GM19035 (cell line): ENCODE measurements at regions not wholly inside any gene's neighbourhood (a gene's known extent, or its start where the extent isn't known, plus 50 kb on each side); places are given as distances from the start of the nearest gene placed in this dataset.
"Not testable (repeated sequence)": the region's sequence is repeated elsewhere in the genome, so short reads cannot be mapped to it uniquely, and the experiment has no call there.

Experiments
- ATAC-seq: cut with Tn5 transposase; IDR thresholded peaks from one replicate; pipeline ENCODE4 v1.9.1; 2021; ENCODE audit not compliant: unreplicated experiment

DNA sequence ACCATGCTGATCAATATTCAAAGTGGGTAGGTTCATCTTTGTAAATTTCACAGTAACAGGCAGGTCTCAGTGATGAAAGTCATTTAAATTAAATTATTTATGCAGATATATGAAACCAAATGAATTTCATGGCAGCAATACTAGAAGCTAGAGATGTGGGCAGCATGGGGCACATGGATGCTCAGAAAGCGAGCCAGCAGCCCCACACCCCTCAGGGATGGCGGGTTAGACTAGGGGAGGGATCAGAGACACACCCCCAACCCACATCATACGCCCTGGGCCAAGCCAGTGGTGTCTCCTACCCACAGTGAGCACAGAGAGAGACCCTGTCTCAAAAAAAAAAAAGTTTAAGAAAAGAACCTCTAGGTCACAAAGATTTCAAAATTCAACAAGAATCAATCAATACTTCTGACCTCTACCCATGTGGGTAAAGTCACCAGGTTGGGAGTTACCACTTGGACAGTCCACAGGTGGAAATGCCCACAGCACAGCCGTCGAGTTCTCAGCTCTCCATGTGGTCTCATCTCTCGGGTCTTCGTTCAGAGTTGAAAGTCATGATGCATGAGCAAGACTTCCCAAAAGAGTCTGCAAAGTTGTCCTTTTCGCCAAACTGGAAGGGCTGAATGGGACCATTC, 79.3 kb upstream of the PPP2R2D start:
- ATAC-seq = no peak

DNA sequence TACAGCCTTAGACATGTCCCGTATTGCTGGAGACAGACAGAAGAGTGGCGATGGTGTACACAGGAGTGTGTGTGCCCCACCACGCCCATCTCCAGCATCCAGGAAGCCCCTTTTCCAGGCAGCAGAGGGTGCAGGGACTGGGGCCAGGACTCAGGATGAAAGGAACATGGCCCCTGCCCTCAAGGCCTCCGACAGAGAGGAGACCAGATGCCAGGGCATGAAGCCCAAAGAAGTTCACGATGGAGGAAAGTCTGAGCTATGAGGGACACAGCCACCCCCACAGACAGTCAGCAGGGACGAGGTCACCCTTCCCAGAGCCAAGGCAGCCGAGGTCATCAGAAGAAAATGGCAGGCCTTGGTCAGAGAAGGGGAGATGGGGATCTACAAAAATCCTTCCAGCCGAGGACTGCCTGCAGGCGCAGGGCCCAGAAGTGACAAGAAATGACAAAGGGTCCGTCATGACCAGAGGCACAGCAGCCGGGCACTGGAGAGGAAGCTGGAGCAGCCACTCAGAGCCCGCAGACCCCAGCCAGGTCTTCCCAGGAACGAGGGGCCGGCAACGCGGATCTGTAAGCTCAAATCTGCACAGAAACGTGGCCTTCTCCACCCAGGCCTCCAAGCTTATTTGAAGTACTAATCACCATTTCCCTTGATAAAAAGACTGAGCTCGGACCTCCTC, 78.7 kb upstream of the PPP2R2D start:
- ATAC-seq = no peak

DNA sequence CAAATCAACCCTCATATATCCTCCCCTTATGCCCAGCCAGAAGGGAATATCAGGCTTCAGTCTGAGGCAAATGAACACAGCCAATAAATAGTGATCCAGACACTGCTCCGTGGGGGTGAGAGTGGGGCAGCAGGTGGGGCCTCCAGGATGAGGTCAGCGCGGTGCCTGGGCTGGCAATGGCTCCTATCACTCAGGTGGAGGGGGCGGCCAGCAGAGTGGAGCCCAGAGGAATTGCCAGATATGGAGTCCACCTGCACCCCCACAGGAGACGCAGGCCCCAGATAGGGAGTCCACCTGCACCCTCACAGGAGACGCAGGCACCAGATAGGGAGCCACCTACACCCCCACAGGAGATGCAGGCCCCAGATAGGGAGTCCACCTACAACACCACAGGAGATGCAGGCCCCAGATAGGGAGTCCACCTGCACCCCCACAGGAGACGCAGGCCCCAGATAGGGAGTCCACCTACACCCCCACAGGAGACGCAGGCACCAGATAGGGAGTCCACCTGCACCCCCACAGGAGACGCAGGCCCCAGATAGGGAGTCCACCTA, 78.0 kb upstream of the PPP2R2D start:
- ATAC-seq = no peak

DNA sequence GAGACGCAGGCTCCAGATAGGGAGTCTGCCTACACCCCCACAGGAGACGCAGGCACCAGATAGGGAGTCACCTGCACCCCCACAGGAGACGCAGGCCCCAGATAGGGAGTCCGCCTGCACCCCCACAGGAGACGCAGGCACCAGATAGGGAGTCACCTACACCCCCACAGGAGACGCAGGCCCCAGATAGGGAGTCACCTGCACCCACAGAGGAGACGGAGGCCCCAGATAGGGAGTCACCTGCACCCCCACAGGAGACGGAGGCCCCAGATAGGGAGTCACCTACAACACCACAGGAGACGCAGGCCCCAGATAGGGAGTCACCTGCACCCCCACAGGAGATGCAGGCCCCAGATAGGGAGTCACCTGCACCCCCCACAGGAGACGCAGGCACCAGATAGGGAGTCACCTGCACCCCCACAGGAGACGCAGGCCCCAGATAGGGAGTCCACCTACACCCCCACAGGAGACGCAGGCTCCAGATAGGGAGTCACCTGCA, 77.2 kb upstream of the PPP2R2D start:
- ATAC-seq = not testable (repeated sequence)

DNA sequence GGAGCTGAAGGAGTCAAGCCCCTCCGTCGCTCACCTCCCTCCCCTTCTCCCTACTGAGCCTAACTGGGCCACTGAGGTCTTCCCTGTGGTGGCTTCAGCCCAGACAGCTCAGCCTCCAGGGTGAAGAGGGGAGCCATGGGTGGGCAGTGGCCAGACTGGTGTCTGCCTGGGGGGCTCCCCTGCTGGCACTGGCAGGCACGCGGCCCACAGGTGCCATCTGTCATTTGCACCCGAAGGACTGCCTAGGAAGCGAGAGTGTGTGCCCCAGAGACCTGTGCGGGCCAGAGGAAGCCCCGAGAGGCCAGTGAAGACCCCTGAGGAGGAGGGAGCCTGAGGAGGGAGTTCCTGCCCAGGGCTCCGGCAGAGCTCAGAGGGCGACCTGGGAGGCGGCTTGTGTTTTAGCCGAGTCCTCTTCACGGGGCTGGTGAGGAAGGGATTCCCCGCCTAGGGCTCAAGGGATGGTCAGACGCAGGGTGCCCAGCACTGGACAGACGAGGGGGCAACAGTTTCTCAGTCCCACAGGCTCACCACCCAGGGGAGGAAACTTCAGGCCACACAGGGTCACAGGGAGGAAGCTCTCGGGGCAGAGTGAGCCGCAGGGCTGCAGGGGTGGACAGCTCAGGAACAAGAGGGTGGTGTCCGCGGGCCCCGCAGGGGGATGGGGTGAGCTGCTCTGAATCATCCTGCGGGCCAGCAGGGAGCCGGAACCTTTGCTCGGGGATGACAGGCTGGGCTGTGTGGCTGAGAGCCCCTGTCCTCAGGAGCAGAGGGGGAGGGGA, 76.2 kb upstream of the PPP2R2D start:
- ATAC-seq = no peak

DNA sequence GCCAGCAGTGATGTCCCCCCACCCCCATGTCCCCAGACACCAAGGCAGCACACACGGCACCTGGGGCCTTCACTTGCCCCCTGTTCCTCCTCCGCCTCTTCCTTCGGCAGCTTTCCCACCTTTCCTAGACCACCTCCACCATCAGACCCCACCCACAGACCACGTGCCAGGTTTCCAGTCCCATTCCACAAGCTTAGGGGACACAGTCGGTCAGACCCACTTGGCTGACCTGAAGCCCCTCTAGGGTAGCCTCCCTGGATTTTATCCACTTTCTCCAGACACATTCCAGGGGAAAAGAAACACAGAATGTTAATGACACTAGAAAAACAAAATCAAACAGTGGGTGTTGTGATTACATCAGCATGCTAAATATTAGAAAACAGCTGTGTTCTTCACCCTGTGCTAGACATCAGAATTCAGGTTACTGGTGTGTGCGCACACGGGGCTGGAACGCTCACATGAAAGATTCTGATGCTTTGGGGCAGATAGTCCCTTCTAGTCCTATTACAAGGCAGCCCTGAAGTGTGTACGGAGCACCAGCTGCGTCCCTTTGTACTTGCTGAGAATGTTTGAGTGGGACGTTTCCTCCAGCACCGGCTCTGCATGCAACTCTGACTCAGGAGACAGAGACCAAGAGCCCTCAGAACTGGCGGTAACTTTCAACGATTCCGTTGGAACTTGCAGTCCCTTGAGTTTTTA, 75.5 kb upstream of the PPP2R2D start:
- ATAC-seq = no peak

DNA sequence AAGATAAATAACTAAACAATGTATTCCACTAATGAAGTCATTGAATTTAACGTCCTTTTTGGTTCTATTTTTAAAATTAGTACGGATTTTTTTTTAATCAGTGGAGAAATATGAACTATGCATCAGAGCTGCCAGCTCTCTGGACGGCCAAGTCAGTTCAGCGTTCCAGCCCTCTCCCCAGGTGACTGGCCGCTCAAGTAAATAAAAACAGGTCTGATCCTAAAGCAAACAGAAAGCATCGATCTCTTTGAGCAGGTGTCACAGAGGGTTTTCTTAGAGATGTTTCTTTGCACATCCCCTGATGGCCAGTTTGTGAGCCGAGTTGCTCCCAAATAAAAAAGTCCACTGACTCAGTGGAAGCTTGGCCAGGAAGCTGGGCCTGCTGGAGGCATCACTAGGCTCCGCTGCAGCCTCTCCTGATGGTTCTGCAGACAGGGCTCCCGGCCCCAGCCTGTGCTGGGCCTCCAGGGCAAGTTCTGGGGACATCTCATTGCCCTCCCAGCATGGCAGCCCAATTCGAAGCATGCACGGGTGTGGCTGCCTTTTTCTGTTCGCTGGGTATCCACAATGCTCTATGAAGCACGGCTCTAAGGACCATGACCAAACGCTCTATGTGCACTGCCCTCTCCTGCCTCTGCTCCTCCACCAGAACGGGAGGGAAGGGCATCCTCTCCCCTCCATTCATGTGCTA, 74.7 kb upstream of the PPP2R2D start:
- ATAC-seq = no peak

DNA sequence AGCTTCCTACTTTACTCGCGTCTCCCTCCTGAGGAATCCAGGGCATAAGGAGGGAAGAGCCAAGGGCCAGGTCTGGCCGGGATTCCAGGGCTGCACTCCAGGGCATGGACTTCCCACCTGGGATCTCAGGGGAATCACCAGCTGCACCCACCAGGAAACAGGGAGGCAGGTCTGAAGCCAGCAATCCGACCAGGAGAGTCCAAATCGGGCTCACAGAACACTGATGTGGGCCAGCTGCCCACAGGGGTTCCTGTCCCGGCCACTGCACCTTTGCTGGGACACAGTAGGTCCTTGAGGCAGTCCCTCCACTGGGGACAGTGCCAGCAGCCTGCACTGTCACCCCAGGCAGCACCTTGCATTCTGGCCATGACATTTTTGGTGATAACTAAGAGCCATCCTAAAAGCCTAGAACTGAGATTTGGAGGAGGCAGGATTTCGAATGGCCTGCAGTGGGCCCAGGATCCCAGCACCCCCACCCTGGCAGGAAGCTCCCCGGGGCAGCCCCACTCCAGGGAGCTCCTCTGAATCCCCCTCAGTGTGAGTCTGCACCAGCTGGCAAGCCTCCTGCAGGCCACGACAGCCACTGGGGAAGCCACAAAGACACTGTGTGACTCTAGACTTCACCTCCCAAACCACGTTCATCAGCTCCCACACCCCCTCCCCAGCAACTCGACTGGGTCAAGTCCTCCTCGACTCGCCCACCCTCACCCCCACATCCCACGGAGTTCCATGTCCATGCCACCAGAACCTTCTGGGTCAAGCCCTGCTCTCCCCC, 71.5 kb upstream of the PPP2R2D start:
- no peak for ATAC-seq

DNA sequence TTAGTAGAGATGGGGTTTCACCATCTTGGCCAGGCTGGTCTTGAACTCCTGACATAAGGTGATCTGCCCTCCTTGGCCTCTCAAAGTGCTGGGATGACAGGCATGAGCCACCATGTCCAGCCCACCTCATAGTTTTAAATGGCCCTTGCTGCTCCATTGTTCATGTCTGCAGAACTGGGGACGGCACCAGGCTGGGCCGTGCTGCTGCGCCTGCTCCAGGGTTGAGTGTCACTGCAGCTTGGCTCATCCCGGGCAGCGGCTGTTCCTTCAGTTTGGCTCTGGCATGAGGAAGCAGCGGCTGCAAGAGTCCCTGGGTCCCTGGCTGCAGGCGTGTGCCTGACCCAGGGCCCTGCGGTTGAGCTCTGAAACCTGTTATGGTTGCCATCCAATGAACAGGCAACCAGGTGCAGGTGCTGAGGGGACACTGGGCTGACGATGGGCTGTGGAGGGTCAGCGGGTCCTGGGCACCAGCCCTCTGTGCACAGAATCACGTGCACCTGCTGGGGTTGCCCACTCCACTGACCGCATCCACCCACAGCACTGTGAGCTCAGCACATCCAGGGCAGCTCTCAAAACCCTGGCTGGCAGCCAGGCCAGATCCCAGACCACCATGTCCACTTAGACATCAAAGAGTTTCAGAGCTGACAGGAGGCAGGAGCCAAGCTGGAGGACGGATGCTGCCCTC, 70.2 kb upstream of the PPP2R2D start:
- ATAC-seq = no peak

DNA sequence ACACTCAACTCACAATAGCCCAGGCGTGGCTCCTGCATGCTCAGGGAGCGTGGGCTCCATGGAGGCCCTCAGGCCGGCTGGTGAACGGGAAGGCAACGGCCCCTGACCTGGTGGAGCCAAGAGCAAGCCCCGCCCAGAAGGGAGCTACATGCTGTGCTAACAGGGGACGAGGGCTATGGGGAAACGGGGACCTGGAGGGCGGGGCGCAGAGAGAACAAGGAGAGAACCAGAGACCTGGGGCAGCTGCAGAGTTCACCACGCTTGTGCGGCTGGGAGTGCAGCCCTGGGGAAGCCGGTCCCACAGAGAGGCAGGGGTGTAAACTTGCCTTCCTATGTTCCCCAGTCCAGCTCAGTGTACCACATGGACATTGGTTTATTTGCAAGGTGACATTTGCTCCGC, 69.2 kb upstream of the PPP2R2D start:
- ATAC-seq = no peak

DNA sequence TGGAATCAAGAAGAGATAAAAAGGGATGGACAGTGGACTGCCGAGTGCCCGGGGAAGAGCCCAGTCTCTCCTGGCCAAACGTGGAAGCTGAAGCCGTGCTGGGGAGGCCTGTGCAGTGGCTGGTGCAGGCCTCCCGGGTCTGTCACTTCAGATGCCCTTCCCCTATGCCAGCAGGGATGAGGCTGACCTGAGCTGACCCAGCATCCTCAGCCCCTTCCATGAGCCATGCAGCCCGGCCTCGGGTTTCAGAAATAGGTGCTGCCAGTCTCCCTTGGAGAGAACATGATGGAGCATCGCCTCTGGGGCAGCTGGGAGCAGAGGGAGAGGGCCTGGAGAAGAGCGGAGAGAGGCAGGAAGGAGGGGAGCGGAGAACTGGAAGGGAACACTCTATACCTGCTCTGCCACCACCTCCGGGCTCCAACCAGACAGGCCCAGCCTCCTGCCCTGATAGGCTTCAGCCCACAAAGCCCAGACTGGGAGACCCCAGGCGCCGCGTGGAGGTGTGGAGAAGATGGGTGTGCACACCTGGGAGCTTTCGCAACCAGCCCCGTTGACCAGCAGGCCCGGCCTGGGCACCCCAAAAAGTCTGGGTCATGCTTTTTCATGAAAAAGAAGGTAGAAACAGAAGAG, 68.6 kb upstream of the PPP2R2D start:
- no peak for ATAC-seq

DNA sequence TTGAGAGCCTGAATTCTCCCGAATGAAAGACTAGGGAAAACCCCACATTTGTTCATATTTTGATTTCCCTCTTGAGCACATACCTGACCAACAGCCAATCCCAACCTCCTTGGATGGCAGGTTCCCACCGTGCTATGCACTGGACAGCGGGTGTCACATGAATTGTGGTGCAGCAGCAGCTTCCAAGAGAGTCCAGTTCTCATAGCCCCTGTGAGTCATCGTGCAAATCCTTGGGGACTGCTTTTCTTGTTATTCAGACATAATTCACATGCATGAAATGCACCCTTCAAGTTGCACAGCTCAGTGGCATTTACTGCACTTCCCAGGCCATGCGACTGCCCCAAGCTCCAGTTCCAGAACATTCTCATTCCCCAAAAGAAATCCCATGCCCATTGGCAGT, 67.8 kb upstream of the PPP2R2D start:
- ATAC-seq = no peak

DNA sequence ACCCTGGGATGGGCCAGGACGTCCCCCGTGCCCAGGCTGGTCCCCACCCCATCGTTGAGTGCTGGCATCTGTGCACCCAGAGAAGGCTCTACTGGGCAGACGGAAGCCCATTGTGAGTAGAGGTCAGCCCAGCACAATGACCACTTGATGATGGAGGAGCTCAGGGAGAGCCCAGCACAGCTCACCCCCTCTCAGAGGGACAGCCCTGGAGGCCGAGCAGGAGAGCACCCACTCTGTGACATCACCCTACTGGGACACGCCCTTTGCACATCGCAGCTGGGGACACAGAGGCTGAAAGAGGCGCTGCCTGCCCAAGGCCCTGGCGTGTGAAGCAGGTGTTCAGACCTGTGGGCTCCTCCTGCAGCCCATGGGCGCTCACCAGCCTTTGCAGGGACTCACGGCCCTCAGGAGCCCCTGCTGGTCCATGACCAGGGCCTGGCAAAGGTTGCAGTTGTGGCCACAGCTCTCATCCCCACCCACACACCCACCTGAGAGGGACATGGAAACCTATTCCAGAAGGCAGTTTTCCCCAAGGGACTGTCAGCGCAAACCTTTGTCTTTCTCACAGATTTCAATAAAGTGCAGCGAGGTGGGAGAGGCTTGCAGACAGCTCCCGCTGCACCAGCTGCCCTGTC, 67.2 kb upstream of the PPP2R2D start:
- no peak for ATAC-seq

DNA sequence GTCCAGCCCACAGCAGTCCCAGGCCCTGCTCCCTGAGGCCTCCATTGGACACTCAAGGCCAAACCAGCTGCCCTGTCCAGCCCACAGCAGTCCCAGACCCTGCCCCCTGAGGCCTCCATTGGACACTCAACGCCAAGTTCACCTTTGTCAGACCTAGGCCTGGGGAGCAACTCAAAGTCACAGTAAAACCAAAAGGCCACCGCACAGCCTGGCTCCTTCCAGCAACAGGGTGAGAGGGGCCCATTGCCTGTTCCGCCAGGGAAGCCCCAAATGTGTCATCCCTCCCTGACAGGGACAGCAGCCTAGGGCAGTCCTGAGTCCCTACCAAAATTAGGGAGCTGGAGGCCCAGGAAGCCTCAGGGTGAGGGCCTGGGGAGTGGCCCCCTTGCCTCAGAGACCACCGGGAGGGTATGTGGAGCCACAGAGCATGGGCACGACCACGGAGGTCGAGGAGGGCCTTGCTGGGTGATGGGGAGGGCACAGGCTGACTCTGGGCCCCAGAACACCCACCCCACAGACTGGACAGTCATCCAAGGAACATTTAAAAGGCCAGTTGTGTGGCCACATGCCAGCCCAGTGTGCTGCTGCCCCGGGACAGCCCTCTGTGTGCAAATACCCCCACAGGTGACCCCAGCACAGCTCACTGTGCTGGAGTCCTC, 66.5 kb upstream of the PPP2R2D start:
- no peak for ATAC-seq

DNA sequence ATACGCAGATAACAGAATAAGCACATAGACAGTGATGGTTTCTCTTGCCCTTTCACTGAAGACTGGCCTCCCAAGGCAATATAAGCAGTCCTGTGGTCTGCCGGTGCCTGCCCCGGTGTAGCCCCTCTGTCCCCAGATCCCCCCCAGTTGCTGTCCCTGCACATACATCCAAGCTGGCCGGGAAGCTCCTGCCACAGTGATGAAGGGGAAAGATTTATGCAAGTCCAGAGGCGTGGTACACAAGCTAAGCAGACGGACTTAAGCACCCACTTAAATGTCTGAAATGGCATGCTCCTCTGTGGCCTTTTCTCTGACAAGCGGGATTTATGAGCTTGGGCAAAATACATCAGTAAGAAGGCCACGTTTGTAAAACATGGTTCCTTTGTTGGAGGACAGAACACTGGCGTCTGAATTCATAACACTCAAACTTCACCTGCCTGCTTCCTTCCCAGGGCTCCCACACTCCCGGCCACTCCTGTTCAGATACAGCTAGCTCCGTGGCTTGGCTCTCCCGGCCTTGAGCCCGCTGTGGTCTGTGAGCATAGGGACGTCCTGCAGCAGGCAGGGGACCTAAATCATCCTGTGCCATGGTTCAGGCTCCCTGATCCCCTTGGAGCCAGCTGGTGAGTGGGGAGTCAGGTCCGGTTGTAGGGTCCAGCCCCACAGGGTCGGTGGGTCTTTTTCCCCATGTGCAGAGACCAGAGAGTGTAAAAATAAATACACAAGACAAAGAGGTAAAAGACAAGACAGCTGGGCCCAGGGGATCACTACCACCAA, 61.7 kb upstream of the PPP2R2D start:
- no peak for ATAC-seq

DNA sequence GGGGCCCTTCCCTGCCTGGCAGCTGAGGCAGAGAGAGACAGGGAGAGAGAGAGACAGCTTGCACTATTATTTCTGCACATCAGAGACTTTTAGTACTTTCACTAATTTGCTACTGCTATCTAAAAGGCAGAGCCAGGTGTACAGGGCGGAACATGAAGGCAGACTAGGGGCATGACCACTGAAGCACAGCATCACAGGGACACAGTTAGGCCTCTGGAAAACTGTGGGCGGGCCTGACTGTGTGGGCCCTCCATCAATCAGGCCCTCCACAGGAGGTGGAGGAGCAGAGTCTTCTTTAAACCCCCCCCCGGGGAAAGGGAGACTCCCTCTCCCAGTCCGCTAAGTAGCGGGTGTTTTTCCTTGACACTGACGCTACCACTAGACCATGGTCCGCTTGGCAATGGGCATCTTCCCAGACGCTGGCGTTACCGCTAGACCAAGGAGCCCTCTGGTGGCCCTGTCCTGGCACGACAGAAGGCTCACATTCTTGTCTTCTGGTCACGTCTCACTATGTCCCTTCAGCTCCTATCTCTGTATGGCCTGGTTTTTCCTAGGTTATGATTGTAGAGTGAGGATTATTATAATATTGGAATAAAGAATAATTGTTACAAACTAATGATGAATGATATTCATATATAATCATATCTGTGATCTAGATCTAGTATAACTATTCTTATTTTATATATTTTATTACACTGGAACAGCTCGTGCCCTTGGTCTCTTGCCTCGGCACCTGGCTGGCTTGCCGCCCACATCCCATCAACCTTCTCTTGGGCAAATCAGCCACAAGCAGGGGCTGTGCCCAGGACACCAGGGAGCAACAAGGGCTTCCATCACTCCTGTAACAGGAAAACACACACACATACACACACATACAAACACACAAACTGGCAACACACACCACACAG, 60.7 kb upstream of the PPP2R2D start:
- not testable (repeated sequence) for ATAC-seq
